Fibroblast of pulmonary artery (primary cell): ENCODE measurements at regions not wholly inside any gene's neighbourhood (a gene's known extent, or its start where the extent isn't known, plus 50 kb on each side); places are given as distances from the start of the nearest gene placed in this dataset.
A peak's percentile ranks its signal among the peaks of the same experiment; 100 is the strongest.

Source experiments
- DNase-seq: peaks from one replicate; pipeline ENCODE4 v3.0.0-alpha.2; 2010; ENCODE audit warnings: low read depth
- H3K4me3 ChIP-seq: replicated peaks from 2 replicates; pipeline ENCODE4 v1.5.1; 2011; ENCODE audit warnings: low read depth, mild to moderate bottlenecking, control low read depth, low read length, moderate library complexity
- CTCF ChIP-seq: IDR thresholded peaks from 2 replicates; pipeline ENCODE4 v1.5.1; 2011; ENCODE audit warnings: mild to moderate bottlenecking, control low read depth, low read length, inconsistent platforms; ENCODE audit errors: missing control alignments

GRCh38 chr13:83009987-83010386 is 872.3 kb downstream of the SLITRK1 start:
- TF ChIP-seq CTCF = no peak

GRCh38 chr13:83008212-83008929 is 873.9 kb downstream of the SLITRK1 start:
- no peak for DNase-seq
- TF ChIP-seq CTCF = no peak
- H3K4me3 ChIP-seq = no peak overlapping the region

More at GRCh38 chr13:83009987-83010386, 872.3 kb downstream of the SLITRK1 start:
- H3K4me3 ChIP-seq = no peak overlapping the region
- no peak for DNase-seq

GRCh38 chr13:83007226-83007625 is 875.0 kb downstream of the SLITRK1 start:
- no peak overlapping the region for H3K4me3 ChIP-seq
- no peak for DNase-seq
- TF ChIP-seq CTCF = no peak

GRCh38 chr13:83003185-83003584 is 879.1 kb downstream of the SLITRK1 start:
- no peak for DNase-seq
- H3K4me3 ChIP-seq = no peak overlapping the region
- no peak for TF ChIP-seq CTCF

- DNase-seq = no peak
- TF ChIP-seq CTCF = no peak
Measured at GRCh38 chr13:82993417-82993816, 888.9 kb downstream of the SLITRK1 start.

GRCh38 chr13:82976499-82976898 is 905.8 kb downstream of the SLITRK1 start:
- DNase-seq = peak; percentile 13
- TF ChIP-seq CTCF = peak; percentile 22

More at GRCh38 chr13:82993417-82993816, 888.9 kb downstream of the SLITRK1 start:
- H3K4me3 ChIP-seq = no peak overlapping the region

More at GRCh38 chr13:82976499-82976898, 905.8 kb downstream of the SLITRK1 start:
- H3K4me3 ChIP-seq = no peak overlapping the region
